ENCODE measurements at regions not wholly inside any gene's neighbourhood (a gene's known extent, or its start where the extent isn't known, plus 50 kb on each side); places are given as distances from the start of the nearest gene placed in this dataset.

- ChIA-PET POLR2A (no interaction called here), CTCF (no interaction called here)
- ATAC-seq, result no peak
- peaks cover 3% of the 10 kb centered on the region; the same call in 1 of the 2 replicates for H3K4me1 ChIP-seq (ENCODE audit: control insufficient read depth, insufficient read depth, low read length)
- H3K36me3 ChIP-seq (ENCODE audit: control insufficient read depth, insufficient read depth, low read length), result no peaks in the 10 kb centered on the region
- TF ChIP-seq POLR2AphosphoS5 (IDR thresholded peaks at IDR 0.05; ENCODE audit: low read depth, low read length) (no peak), SIN3A (IDR thresholded peaks at IDR 0.05; ENCODE audit: borderline replicate concordance, insufficient read depth, low read depth, low read length) (no peak), CTCF (IDR thresholded peaks at IDR 0.05) (no peak), TCF7L2 (IDR thresholded peaks at IDR 0.05; ENCODE audit: low read depth, low read length) (no peak), REST (IDR thresholded peaks at IDR 0.05; ENCODE audit: insufficient read depth in 1 of 2, low read depth in 2 of 2, low read length in 1 of 2) (no peak)
- H3K27me3 ChIP-seq (ENCODE audit: control insufficient read depth, insufficient read depth, low read length), result no peaks in the 10 kb centered on the region
- H3K27ac ChIP-seq (ENCODE audit: low read length), result no peak overlapping the region
- DNase-seq (ENCODE audit: low read depth, low spot score), result no peak
- no peak overlapping the region for H3K4me3 ChIP-seq (ENCODE audit: low read depth in 2 of 2, low read length in 2 of 2)
- in situ Hi-C loops (cut with HindIII; ENCODE audit: low pct_unique_long_range_greater_than_20kb, low sequenced_read_pairs) (no loop called here), intact Hi-C loops (cut with micrococcal nuclease; ENCODE audit: unreplicated experiment) (no loop called here)
- BruUV-seq (replicated peaks), result no TSS peak
- no peaks in the 10 kb centered on the region; the same call in 1 of the 2 replicates for H3K9me3 ChIP-seq (ENCODE audit: control insufficient read depth, insufficient read depth, low read depth, low read length)
Observed at GRCh38 chr14:42138406-42138805, 531.7 kb downstream of the LRFN5 start.

GRCh38 chr14:42130815-42131214 is 524.1 kb downstream of the LRFN5 start:
- ChIA-PET CTCF (no interaction called here), POLR2A (no interaction called here)
- Histone ChIP-seq H3K36me3 (ENCODE audit: control insufficient read depth, insufficient read depth, low read length) (no peaks in the 10 kb centered on the region), H3K27ac (ENCODE audit: low read length) (no peak overlapping the region), H3K27me3 (ENCODE audit: control insufficient read depth, insufficient read depth, low read length) (no peaks in the 10 kb centered on the region), H3K4me3 (ENCODE audit: low read depth in 2 of 2, low read length in 2 of 2) (no peak overlapping the region), H3K9me3 (ENCODE audit: control insufficient read depth, insufficient read depth, low read depth, low read length) (no peaks in the 10 kb centered on the region; the same call in 1 of the 2 replicates), H3K4me1 (ENCODE audit: control insufficient read depth, insufficient read depth, low read length) (no peaks in the 10 kb centered on the region)
- intact Hi-C loops (cut with micrococcal nuclease; ENCODE audit: unreplicated experiment) (no loop called here), in situ Hi-C loops (cut with HindIII; ENCODE audit: low pct_unique_long_range_greater_than_20kb, low sequenced_read_pairs) (no loop called here)
- BruUV-seq (replicated peaks), result no TSS peak
- no peak for TF ChIP-seq POLR2AphosphoS5 (IDR thresholded peaks at IDR 0.05; ENCODE audit: low read depth, low read length)
- no peak for TF ChIP-seq CTCF (IDR thresholded peaks at IDR 0.05)
- TF ChIP-seq SIN3A (IDR thresholded peaks at IDR 0.05; ENCODE audit: borderline replicate concordance, insufficient read depth, low read depth, low read length), result no peak
- TF ChIP-seq REST (IDR thresholded peaks at IDR 0.05; ENCODE audit: insufficient read depth in 1 of 2, low read depth in 2 of 2, low read length in 1 of 2), result no peak
- no peak for TF ChIP-seq TCF7L2 (IDR thresholded peaks at IDR 0.05; ENCODE audit: low read depth, low read length)
- no peak for ATAC-seq
- no peak for DNase-seq (ENCODE audit: low read depth, low spot score)

Data from Panc1 (cell line).